IMR-90 (cell line): ENCODE measurements at regions not wholly inside any gene's neighbourhood (a gene's known extent, or its start where the extent isn't known, plus 50 kb on each side); places are given as distances from the start of the nearest gene placed in this dataset.

Source experiments
- ATAC-seq: fragments of 200-7000 bp; cut with Tn5 transposase; 2 replicates; pipeline ENCODE4 v1.9.1; 2020; ENCODE audit warnings: low read depth, mild to moderate bottlenecking, moderate library complexity
- BruUV-seq: library from RNA; stranded (reverse); fragments of 400-500 nt; replicated peaks from 2 replicates; lab custom pipeline; 2021; lab: Mats Ljungman, UMichigan
- CTCF ChIA-PET: fragments of 300-600 bp; formaldehyde crosslinking; extraction: SDS; loops from one replicate; lab custom pipeline; 2021; ENCODE audit warnings: antibody characterized with exemption; lab: Yijun Ruan, JAX
- POLR2A ChIA-PET: fragments of 300-600 bp; sonication (Branson Sonifier 250); formaldehyde crosslinking; loops from one replicate; lab custom pipeline; 2022; ENCODE audit warnings: antibody characterized with exemption; ENCODE audit not compliant: unreplicated experiment; lab: Charles Lee
- DNase-seq: peaks from one replicate; pipeline ENCODE4 v3.0.0; 2013
- H2AFZ ChIP-seq: replicated peaks from 2 replicates; pipeline ENCODE3; 2013; ENCODE audit warnings: low read length, mild to moderate bottlenecking; ENCODE audit not compliant: poor library complexity
- H2AK5ac ChIP-seq: 2 replicates; pipeline ENCODE4 v1.6.1; 2013; ENCODE audit warnings: low read depth, low read length, inconsistent platforms
- H2AK9ac ChIP-seq: replicated peaks from 2 replicates; pipeline ENCODE3; 2013; ENCODE audit warnings: mild to moderate bottlenecking, low read depth, low read length, moderate library complexity; ENCODE audit not compliant: poor library complexity
- H2BK120ac ChIP-seq: 2 replicates; pipeline ENCODE4 v1.6.1; 2013; ENCODE audit warnings: low read depth, low read length, inconsistent platforms
- H2BK15ac ChIP-seq: 3 replicates; pipeline ENCODE4 v1.6.1; 2013; ENCODE audit warnings: low read depth, low read length, inconsistent platforms
- H2BK20ac ChIP-seq: 2 replicates; pipeline ENCODE4 v1.6.1; 2013; ENCODE audit warnings: low read depth, mild to moderate bottlenecking, inconsistent platforms, low read length, moderate library complexity
- H2BK5ac ChIP-seq: 2 replicates; pipeline ENCODE4 v1.6.1; 2013; ENCODE audit warnings: mild to moderate bottlenecking, low read depth, low read length, inconsistent platforms; ENCODE audit not compliant: poor library complexity, severe bottlenecking
- H3K14ac ChIP-seq: replicated peaks from 2 replicates; pipeline ENCODE4 v1.6.1; 2013; ENCODE audit warnings: low read depth, low read length, inconsistent platforms
- H3K18ac ChIP-seq: 2 replicates; pipeline ENCODE4 v1.6.1; 2013; ENCODE audit warnings: low read depth, low read length, control low read depth
- H3K23ac ChIP-seq: 2 replicates; pipeline ENCODE4 v1.6.1; 2013; ENCODE audit warnings: low read depth, low read length, inconsistent platforms
- H3K27ac ChIP-seq: 2 replicates; pipeline ENCODE4 v1.5.1; 2013; ENCODE audit warnings: mild to moderate bottlenecking, control low read depth, low read length; ENCODE audit not compliant: insufficient read depth
- H3K27me3 ChIP-seq: 2 replicates; pipeline ENCODE4 v1.6.1; 2013; ENCODE audit warnings: low read length; ENCODE audit not compliant: control insufficient read depth, insufficient read depth
- H3K36me3 ChIP-seq: 2 replicates; pipeline ENCODE4 v1.6.1; 2013; ENCODE audit warnings: low read length, mixed read lengths; ENCODE audit not compliant: control insufficient read depth, insufficient read depth
- H3K4ac ChIP-seq: 2 replicates; pipeline ENCODE4 v1.6.1; 2013; ENCODE audit warnings: low read depth, low read length, inconsistent platforms
- H3K4me1 ChIP-seq: 2 replicates; pipeline ENCODE4 v1.6.1; 2013; ENCODE audit warnings: low read length, mixed read lengths; ENCODE audit not compliant: control insufficient read depth, insufficient read depth
- H3K4me2 ChIP-seq: 2 replicates; pipeline ENCODE4 v1.6.1; 2013; ENCODE audit warnings: low read depth, mild to moderate bottlenecking, control low read depth, low read length, moderate library complexity
- H3K4me3 ChIP-seq: 2 replicates; pipeline ENCODE4 v1.5.1; 2013; ENCODE audit warnings: low read depth, mild to moderate bottlenecking, control low read depth, low read length, moderate library complexity; ENCODE audit not compliant: insufficient read depth
- H3K56ac ChIP-seq: 2 replicates; pipeline ENCODE4 v1.6.1; 2013; ENCODE audit warnings: low read length, inconsistent platforms; ENCODE audit not compliant: insufficient read depth; ENCODE audit errors: extremely low read depth
- H3K79me1 ChIP-seq, 2 experiments: 2 replicates each; pipeline ENCODE4 v1.6.1; 2013; ENCODE audit warnings: low read length in 2 of 2, inconsistent platforms in 1 of 2, low read depth in 1 of 2
- H3K9ac ChIP-seq: 2 replicates; pipeline ENCODE4 v1.6.1; 2013; ENCODE audit warnings: low read depth, low read length, control low read depth
- H3K9me1 ChIP-seq: 2 replicates; pipeline ENCODE4 v1.6.1; 2013; ENCODE audit warnings: low read length, inconsistent platforms; ENCODE audit not compliant: insufficient read depth
- H3K9me3 ChIP-seq: 2 replicates; pipeline ENCODE4 v1.6.1; 2013; ENCODE audit warnings: low read length; ENCODE audit not compliant: control insufficient read depth, insufficient read depth
- H4K20me1 ChIP-seq: 2 replicates; pipeline ENCODE4 v1.6.1; 2013; ENCODE audit warnings: low read length, inconsistent platforms; ENCODE audit not compliant: insufficient read depth
- H4K5ac ChIP-seq: 2 replicates; pipeline ENCODE4 v1.6.1; 2013; ENCODE audit warnings: mild to moderate bottlenecking, low read depth, low read length, control low read depth
- H4K8ac ChIP-seq, 2 experiments: 2 replicates each; pipeline ENCODE4 v1.6.1; 2013; ENCODE audit warnings: low read depth in 2 of 2, low read length in 2 of 2, control low read depth in 1 of 2, inconsistent platforms in 1 of 2
- H4K91ac ChIP-seq: 2 replicates; pipeline ENCODE4 v1.6.1; 2013; ENCODE audit warnings: low read depth, low read length, inconsistent platforms; ENCODE audit not compliant: insufficient read depth
- RCOR1 ChIP-seq: IDR thresholded peaks from 2 replicates; pipeline ENCODE4 v1.6.1; 2012; ENCODE audit warnings: mild to moderate bottlenecking, low read length, improper control_type of control experiment; ENCODE audit not compliant: insufficient replicate concordance
- WGBS, 2 experiments: methylation state at CpG; one replicate each; pipeline versions ENCODE4 v1.1.5 to v1.1.7; 2013; ENCODE audit warnings: missing lambda C conversion rate in 2 of 2; ENCODE audit not compliant: insufficient read length in 1 of 2; ENCODE audit errors: extremely low coverage in 2 of 2; 5-methylcytosine and 5-hydroxymethylcytosine counted together
- dilution Hi-C: fragments of 300-500 bp; cut with HindIII; formaldehyde crosslinking; loops from one replicate; pipeline ENCODE4 v1.14.3; 2018; ENCODE audit warnings: low sequenced_read_pairs; ENCODE audit not compliant: unreplicated experiment
- in situ Hi-C: fragments of 300-500 bp; cut with MboI; formaldehyde crosslinking; loops from 3 replicates; pipeline ENCODE4 v1.14.3; 2019; ENCODE audit warnings: low sequenced_read_pairs, inconsistent platforms, mixed read lengths
- intact Hi-C: fragments of 100-400 bp; cut with micrococcal nuclease; formaldehyde crosslinking; loops from 2 replicates; pipeline ENCODE4 v1.10.0; 2022

GRCh38 chr12:86600664-86601231 lies 344.6 kb upstream of the MGAT4C start:
- no peak overlapping the region for H2AK5ac ChIP-seq
- no peaks in the 10 kb centered on the region for H3K27me3 ChIP-seq
- no peak for DNase-seq
- no peak for TF ChIP-seq RCOR1
- POLR2A ChIA-PET: no interaction called here
- no peak overlapping the region for H2BK20ac ChIP-seq
- H3K9me1 ChIP-seq: no peaks in the 10 kb centered on the region
- no peaks in the 10 kb centered on the region for H3K9me3 ChIP-seq
- dilution Hi-C loops (no loop called here), intact Hi-C loops (no loop called here), in situ Hi-C loops (no loop called here)
- H2AFZ ChIP-seq: no peak overlapping the region
- no peak overlapping the region for H3K4me3 ChIP-seq
- no peaks in the 10 kb centered on the region for H3K4me1 ChIP-seq
- CTCF ChIA-PET: no interaction called here
- no peak overlapping the region for H4K91ac ChIP-seq
- H3K4ac ChIP-seq: no peak overlapping the region
- no peaks in the 10 kb centered on the region for H3K79me1 ChIP-seq
- H2BK15ac ChIP-seq: no peak overlapping the region
- no peak overlapping the region for H3K4me2 ChIP-seq
- no TSS peak for BruUV-seq
- H3K9ac ChIP-seq: no peak overlapping the region
- no peaks in the 10 kb centered on the region for H3K36me3 ChIP-seq
- H4K5ac ChIP-seq: no peak overlapping the region
- no peak overlapping the region for H3K18ac ChIP-seq
- no peak overlapping the region for H2BK5ac ChIP-seq
- WGBS, 2 experiments: 95% methylated on average over 13 of the region's 24 CpGs; no CpG with 5 or more reads in 1 of the 2 experiments
- no peaks in the 10 kb centered on the region for H4K20me1 ChIP-seq
- ATAC-seq: no peak
- no peak overlapping the region for H2BK120ac ChIP-seq
- H2AK9ac ChIP-seq: no peak overlapping the region
- no peak overlapping the region for H3K56ac ChIP-seq
- H3K23ac ChIP-seq: no peak overlapping the region
- no peak overlapping the region for H4K8ac ChIP-seq
- no peak overlapping the region for H3K14ac ChIP-seq
- no peak overlapping the region for H3K27ac ChIP-seq
